SIG-M5 treated with dmso at 0.1 percent for 504 hours (cell line): ENCODE measurements at regions not wholly inside any gene's neighbourhood (a gene's known extent, or its start where the extent isn't known, plus 50 kb on each side); places are given as distances from the start of the nearest gene placed in this dataset.
A peak's percentile ranks its signal among the peaks of the same experiment; 100 is the strongest.

ENCODE experiments used
- DNase-seq: peaks from one replicate; lab custom pipeline; 2025; ENCODE audit not compliant: unreplicated experiment; lab: John Stamatoyannopoulos, UW

GRCh38 chr11:107221748-107222285 lies 203.5 kb upstream of the GUCY1A2 start:
- no peak for DNase-seq

DNA sequence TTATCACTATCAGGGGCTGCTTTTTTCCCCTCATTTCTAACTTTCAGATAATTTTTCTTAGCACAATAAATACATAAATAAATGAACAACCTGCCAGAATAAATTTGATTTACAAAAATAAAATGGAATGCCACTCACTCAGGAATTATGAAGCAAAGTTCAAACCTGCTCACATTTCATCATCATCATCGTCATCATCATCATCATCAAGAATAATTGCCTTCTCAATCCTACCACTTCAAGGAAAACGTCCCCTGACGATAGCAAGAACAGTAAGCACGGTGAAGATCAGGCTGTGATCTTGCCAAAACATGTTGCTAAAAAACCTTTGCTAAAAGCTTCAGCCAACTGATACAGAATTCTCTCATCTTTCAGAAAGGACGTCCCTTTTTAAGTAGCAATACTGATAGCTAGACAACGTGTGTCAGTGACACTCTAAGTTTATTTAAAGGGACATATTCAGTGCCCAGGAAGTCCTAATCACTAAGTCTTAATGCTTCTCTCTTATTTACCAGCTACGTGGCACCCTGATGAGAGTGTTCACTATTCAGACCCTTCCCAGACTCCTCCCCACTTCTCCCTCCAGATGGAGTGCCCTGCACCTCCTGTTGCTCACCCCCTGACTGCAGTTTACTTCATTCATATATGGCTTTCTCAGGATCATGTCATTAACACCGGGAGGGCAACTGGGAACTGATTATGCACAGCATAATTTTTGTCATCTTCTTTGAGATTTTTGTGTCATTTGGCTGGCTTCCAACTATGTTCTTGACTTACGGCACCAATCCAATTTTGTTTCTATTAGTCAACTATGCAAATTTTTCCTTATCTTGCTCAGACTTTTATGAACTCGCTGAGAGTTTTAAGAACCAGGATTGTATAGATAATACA lies 200.1 kb upstream of the GUCY1A2 start:
- no peak for DNase-seq

- DNase-seq: no peak
Measured at GRCh38 chr11:107217444-107217843, 199.2 kb upstream of the GUCY1A2 start.

DNA sequence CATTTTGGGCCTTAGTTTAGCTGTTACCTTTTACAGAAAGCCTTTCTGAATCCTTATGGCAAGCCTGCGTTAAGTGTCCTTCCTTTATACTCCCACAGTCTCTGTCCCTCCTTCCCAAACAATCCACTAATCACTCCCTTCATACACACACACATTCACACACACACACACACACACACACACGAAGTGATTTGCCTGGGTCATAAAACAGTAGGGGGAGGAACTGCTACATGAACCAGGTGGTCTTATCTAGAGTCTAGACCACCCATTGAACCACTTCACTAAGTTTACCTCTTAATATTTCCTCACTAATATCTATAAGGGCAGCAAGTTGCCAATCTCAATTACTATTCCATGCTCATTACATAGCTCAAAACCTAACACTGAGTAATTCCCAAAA lies 196.7 kb upstream of the GUCY1A2 start:
- DNase-seq: no peak

- DNase-seq: no peak
Measured at GRCh38 chr11:107203656-107204055, 185.4 kb upstream of the GUCY1A2 start.

GRCh38 chr11:107202241-107202640 lies 184.0 kb upstream of the GUCY1A2 start:
- DNase-seq: no peak

- DNase-seq: no peak
Measured at GRCh38 chr11:107198490-107199007, 180.3 kb upstream of the GUCY1A2 start.

DNA sequence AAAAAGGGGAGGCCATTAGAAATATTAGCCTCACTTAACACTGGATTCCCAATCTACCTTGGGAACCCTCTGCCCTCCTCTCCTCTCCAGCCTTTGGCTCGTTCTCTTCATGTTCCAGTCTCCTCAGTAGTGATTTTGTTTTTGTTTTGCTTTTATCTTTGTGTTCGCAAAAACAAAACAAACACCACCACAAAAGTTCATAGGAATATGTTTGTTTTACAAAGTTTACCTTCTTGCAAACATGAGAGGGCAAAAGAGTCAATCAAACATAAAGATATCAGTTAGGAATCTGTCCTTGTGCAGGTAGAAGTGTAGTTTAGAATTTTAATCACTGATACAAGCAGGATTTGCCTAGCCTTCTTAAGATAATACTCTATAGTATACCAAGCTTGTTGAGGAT lies 179.7 kb upstream of the GUCY1A2 start:
- DNase-seq: no peak

DNA sequence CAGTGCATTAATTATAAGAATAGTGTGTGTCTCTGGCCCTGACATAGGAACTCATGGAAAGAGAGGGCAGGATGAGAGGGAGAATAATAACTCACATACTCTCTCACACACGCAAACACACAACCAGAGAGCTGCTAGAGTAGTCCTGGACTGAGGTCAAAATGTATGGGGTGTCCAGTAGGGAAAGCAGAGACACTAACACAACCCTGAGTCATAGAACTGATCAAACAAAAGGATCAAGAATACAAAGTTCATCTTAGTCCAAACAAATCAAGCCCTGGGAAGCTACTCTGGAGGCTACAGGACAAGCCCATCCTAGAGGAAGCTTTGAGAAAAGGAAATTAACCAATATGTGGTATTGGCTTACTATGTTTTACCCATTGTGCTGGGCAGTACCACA lies 178.5 kb upstream of the GUCY1A2 start:
- DNase-seq: no peak

DNA sequence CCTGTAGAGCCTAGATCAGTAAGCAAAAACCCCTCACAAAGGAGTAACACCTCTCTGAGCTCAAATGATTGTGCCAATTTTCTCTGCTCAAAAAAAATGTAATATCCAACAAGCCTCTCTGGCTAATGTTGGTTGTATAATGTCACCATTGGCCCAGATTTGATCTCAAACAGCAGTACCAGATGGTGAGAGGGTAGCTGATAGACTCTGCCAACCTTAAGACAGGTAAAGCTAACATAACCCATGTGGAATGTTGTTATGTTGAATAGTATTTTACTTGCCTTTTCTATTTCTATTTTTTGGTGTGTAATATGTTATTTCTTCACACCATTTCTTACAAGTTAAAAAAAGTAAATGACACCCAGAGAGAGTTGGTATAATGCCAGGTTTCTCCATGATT lies 166.7 kb upstream of the GUCY1A2 start:
- no peak for DNase-seq

- no peak for DNase-seq
Measured at GRCh38 chr11:107183953-107184352, 165.7 kb upstream of the GUCY1A2 start.

DNA sequence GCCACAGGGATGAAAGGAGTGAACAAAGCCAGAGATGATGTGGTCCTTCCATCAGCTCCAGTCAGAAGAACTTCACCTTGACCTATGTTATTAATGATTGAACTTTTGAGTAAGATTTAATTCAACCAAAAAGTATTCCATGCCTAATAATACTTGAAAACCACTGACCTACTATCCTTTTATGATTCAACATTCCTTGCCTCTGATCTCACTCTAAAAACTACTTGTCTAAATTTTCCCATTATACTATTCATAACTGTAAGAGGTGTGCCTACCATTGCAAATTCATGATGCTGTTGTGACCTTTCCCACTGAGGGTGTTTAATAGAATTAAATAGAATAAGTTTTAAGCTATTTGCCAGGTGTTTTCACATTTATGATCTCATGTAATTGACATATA lies 164.7 kb upstream of the GUCY1A2 start:
- DNase-seq: no peak

- no peak for DNase-seq
Measured at GRCh38 chr11:107180236-107180635, 162.0 kb upstream of the GUCY1A2 start.

DNA sequence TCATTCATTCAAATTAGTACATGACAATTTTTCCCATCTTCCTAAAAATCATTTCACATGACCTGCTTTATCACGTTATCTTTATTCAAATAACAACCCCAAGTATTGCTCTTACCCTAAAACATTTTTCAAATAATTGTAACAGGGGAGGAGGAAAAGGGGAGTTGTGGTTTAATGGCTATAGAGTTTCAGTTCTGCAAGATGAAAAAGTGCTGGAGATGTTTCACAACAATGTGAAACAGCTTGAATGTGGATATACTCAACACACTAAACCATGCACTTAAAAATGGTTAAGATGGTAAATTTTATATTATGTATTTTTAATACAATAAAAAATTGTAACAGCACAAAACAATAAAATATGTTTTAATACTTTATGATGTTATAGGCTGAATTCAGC lies 161.6 kb upstream of the GUCY1A2 start:
- DNase-seq: peak; percentile 70

- no peak for DNase-seq
Measured at GRCh38 chr11:107177106-107177477, 158.8 kb upstream of the GUCY1A2 start.

- DNase-seq: no peak
Measured at GRCh38 chr11:107176148-107177105, 158.2 kb upstream of the GUCY1A2 start.

DNA sequence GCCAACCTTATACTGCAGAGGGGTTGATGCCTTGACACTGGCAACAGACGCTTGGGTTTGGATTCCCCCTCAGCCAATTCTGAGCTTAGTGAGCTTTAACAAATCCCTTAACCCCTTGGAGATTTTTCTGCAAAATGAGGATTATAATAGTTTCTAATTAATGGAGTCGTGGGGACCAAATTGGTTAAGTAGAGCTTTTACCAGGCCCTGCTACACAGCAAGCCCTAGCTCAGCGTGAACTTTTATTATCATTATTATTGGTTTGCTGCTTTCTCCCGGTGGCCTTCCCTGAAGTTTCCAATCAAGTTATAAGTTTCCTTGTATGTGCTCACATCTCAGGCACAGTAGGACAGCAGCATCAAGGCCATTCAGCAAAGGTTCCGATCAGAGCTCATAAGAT lies 156.6 kb upstream of the GUCY1A2 start:
- DNase-seq: no peak

- DNase-seq: no peak
Measured at GRCh38 chr11:107172996-107173395, 154.7 kb upstream of the GUCY1A2 start.

DNA sequence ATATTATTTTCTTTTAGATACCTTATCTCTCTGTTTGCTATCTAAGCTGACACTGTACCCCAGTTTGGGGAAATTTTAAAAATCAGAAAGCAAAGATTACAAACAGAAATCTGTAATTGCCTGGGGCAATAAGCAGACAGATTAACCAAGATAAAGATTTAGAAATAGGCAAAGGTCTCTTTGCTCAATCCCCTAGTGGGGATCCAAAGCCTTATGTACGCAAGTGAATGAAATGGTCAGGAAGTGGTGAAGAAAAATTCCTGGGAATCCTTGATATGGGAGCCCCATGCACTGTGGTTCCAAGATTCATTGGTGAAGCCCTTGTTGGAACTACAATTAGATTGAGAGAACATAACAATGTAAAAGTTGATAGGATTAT lies 139.5 kb upstream of the GUCY1A2 start:
- no peak for DNase-seq

GRCh38 chr11:107157146-107157808 lies 139.0 kb upstream of the GUCY1A2 start:
- no peak for DNase-seq

DNA sequence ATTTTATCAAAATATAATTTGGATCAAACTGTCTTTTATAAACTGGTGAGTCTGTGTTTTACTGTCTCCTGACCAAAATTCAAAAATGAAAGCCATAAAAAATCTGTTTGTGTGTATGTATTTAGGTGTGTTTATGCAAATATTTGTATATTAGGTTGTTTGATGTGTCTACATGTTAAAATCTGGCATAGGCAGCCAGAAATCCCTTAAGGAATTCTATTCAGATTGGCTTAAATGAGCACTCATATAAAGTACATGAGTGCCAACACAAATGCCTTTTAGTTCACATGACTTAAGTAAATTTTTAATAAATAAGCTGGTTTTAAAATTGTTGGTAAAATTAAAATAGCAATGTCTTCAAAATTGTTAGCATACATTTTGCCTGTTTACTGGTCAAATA lies 133.3 kb upstream of the GUCY1A2 start:
- no peak for DNase-seq
